Lower leg skin (tissue), 4 donors: ENCODE measurements at regions not wholly inside any gene's neighbourhood (a gene's known extent, or its start where the extent isn't known, plus 50 kb on each side); places are given as distances from the start of the nearest gene placed in this dataset.
"Not testable (repeated sequence)": the region's sequence is repeated elsewhere in the genome, so short reads cannot be mapped to it uniquely, and the experiment has no call there.

Experiments used
- DNase-seq, 2 donors: peaks; one replicate each; pipeline ENCODE4 v3.0.0-alpha.2; 2019; ENCODE audit warnings: low spot score in 2 of 2
- H3K4me3 ChIP-seq: fragments of 200-600 bp; sonication (generic); 2 replicates; pipeline ENCODE4 v1.5.1; 2017; ENCODE audit warnings: mild to moderate bottlenecking, low read depth; ENCODE audit not compliant: poor library complexity, severe bottlenecking
- CTCF ChIP-seq, 3 donors: fragments of 450-650 bp; IDR thresholded peaks; one replicate each; pipeline ENCODE4 v1.5.1; 2016; ENCODE audit warnings: antibody characterized with exemption in 3 of 3, mild to moderate bottlenecking in 3 of 3, moderate library complexity in 2 of 3
- POLR2A ChIP-seq, 2 donors: fragments of 450-650 bp; IDR thresholded peaks; one replicate each; pipeline ENCODE4 v1.6.1; 2016 to 2017; ENCODE audit warnings: antibody characterized with exemption in 2 of 2, mild to moderate bottlenecking in 1 of 2, moderate library complexity in 1 of 2
- WGBS, 2 donors: methylation state at CpG; one replicate each; pipeline ENCODE4 v1.1.5; 2018; 5-methylcytosine and 5-hydroxymethylcytosine counted together
- intact Hi-C: fragments of 100-400 bp; cut with DNase I; formaldehyde crosslinking; loops from one replicate; pipeline ENCODE4 v1.15.0; 2023; ENCODE audit warnings: low total_unique reads

GRCh38 chr3:31312400-31312799 lies 220.3 kb upstream of the STT3B start:
- 79 to 87% methylated on average over 2 of the region's 2 CpGs for WGBS, 2 donors
- no peak for DNase-seq
- H3K4me3 ChIP-seq = no peak overlapping the region
- no peak for TF ChIP-seq CTCF (IDR thresholded peaks at IDR 0.05)
- TF ChIP-seq POLR2A (IDR thresholded peaks at IDR 0.05) = no peak
- intact Hi-C loops = no loop called here

GRCh38 chr3:31314258-31314657 lies 218.5 kb upstream of the STT3B start:
- no peak for DNase-seq
- intact Hi-C loops = no loop called here
- TF ChIP-seq CTCF (IDR thresholded peaks at IDR 0.05) = no peak
- TF ChIP-seq POLR2A (IDR thresholded peaks at IDR 0.05) = no peak
- no peak overlapping the region for H3K4me3 ChIP-seq
- 86 to 89% methylated on average over 2 of the region's 2 CpGs for WGBS, 2 donors

- H3K4me3 ChIP-seq = no peak overlapping the region
- WGBS, 2 donors = 95 to 96% methylated on average over 2 of the region's 2 CpGs
- intact Hi-C loops = no loop called here
- TF ChIP-seq CTCF (IDR thresholded peaks at IDR 0.05) = no peak
- TF ChIP-seq POLR2A (IDR thresholded peaks at IDR 0.05) = no peak
- DNase-seq = no peak
Measured at GRCh38 chr3:31319332-31319731, 213.4 kb upstream of the STT3B start.

GRCh38 chr3:31321620-31322019 lies 211.1 kb upstream of the STT3B start:
- no peak for TF ChIP-seq POLR2A (IDR thresholded peaks at IDR 0.05)
- no peak for TF ChIP-seq CTCF (IDR thresholded peaks at IDR 0.05)
- DNase-seq = peak in 1 of 2 donors; percentile 24
- 30 to 47% methylated on average over 1 of the region's 1 CpG for WGBS, 2 donors
- H3K4me3 ChIP-seq = no peak overlapping the region
- intact Hi-C loops = no loop called here

GRCh38 chr3:31322460-31322859 lies 210.3 kb upstream of the STT3B start:
- 56 to 66% methylated on average over 4 of the region's 4 CpGs for WGBS, 2 donors
- no peak for DNase-seq
- no peak overlapping the region for H3K4me3 ChIP-seq
- intact Hi-C loops = no loop called here
- TF ChIP-seq CTCF (IDR thresholded peaks at IDR 0.05) (no peak), POLR2A (IDR thresholded peaks at IDR 0.05) (no peak)

- intact Hi-C loops, DNase-seq, H3K4me3 ChIP-seq: not testable (repeated sequence)
- WGBS, 2 donors = 79 to 83% methylated on average over 3 of the region's 3 CpGs
Measured at GRCh38 chr3:31327826-31328357, 204.8 kb upstream of the STT3B start.
